Tibial nerve (tissue), 4 donors: ENCODE measurements at regions not wholly inside any gene's neighbourhood (a gene's known extent, or its start where the extent isn't known, plus 50 kb on each side); places are given as distances from the start of the nearest gene placed in this dataset.

Source experiments
- DNase-seq, 2 donors: peaks; one replicate each; pipeline ENCODE4 v3.0.0-alpha.2; 2019; ENCODE audit warnings: low spot score in 2 of 2
- H3K27ac ChIP-seq, 4 donors: fragments of 200-600 bp; sonication (generic) in 3 of 4; one replicate each; pipeline ENCODE4 v1.5.1; 2017 to 2019; ENCODE audit warnings: mild to moderate bottlenecking in 1 of 4
- H3K27me3 ChIP-seq, 2 donors: fragments of 200-600 bp; sonication (generic) in 1 of 2; one replicate each; pipeline versions ENCODE4 v1.5.1 to v1.6.0; 2017 to 2019
- H3K36me3 ChIP-seq, 3 donors: fragments of 200-600 bp; sonication (generic); one replicate each; pipeline ENCODE4 v1.5.1; 2018 to 2019
- H3K4me1 ChIP-seq, 4 donors: fragments of 200-600 bp; sonication (generic) in 3 of 4; one replicate each; pipeline ENCODE4 v1.5.1; 2017 to 2019
- H3K4me3 ChIP-seq, 4 donors: fragments of 200-600 bp; sonication (generic) in 3 of 4; one replicate each; pipeline ENCODE4 v1.5.1; 2017 to 2019; ENCODE audit warnings: mild to moderate bottlenecking in 1 of 4, moderate library complexity in 1 of 4
- H3K9me3 ChIP-seq, 4 donors: fragments of 200-600 bp; sonication (generic) in 3 of 4; one replicate each; pipeline ENCODE4 v1.5.1; 2017 to 2019
- EP300 ChIP-seq, 2 donors: sonication (generic); formaldehyde crosslinking; IDR thresholded peaks; one replicate each; pipeline ENCODE4 v1.6.1; 2017; ENCODE audit warnings: antibody characterized with exemption in 2 of 2, mild to moderate bottlenecking in 1 of 2
- POLR2A ChIP-seq, 2 donors: fragments of 450-650 bp; IDR thresholded peaks; one replicate each; pipeline ENCODE4 v1.6.1; 2017; ENCODE audit warnings: antibody characterized with exemption in 2 of 2, mild to moderate bottlenecking in 2 of 2, moderate library complexity in 2 of 2
- WGBS, 2 donors: methylation state at CpG; one replicate each; pipeline ENCODE4 v1.1.5; 2018; 5-methylcytosine and 5-hydroxymethylcytosine counted together
- TF ChIP-seq, protein P1 (sequence below), 5 experiments: fragments of 200-600 bp in 3 of 5; fragments of 450-650 bp in 2 of 5; sonication (generic) in 3 of 5; IDR thresholded peaks; one replicate each; pipeline ENCODE4 v1.5.1; 2016 to 2019; ENCODE audit warnings: antibody characterized with exemption in 5 of 5, mild to moderate bottlenecking in 3 of 5, moderate library complexity in 2 of 5

DNA sequence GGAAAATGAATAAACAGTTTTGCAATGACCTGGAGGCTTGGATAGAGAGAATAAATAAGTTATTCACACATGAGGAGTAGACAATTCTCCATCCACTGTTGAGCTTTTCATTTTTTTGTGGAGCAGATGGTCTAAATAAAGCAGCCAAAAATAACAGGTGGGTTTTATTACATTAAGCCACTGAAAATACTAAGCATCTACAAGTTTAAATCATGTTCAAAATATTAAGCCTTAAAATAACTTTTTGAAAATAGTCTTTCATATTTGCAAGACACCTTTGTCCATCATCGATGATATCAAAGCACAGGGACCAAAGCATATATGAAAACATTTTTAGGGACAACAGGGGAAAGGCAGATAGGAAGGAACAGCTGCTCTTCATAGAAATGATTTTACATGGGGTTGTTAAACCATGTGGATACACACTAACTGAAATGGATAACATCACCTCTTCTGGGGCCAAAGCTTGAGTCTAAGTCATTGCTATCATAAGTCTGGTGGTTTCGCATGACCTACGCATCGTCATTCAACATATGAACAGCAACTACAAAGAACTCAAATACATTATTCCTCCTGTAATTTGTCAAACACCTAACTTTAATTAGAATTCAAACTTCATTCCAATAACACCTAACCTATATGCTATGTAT, 197.6 kb upstream of the CHST9 start:
- no peak for DNase-seq
- TF ChIP-seq, protein P1, sequence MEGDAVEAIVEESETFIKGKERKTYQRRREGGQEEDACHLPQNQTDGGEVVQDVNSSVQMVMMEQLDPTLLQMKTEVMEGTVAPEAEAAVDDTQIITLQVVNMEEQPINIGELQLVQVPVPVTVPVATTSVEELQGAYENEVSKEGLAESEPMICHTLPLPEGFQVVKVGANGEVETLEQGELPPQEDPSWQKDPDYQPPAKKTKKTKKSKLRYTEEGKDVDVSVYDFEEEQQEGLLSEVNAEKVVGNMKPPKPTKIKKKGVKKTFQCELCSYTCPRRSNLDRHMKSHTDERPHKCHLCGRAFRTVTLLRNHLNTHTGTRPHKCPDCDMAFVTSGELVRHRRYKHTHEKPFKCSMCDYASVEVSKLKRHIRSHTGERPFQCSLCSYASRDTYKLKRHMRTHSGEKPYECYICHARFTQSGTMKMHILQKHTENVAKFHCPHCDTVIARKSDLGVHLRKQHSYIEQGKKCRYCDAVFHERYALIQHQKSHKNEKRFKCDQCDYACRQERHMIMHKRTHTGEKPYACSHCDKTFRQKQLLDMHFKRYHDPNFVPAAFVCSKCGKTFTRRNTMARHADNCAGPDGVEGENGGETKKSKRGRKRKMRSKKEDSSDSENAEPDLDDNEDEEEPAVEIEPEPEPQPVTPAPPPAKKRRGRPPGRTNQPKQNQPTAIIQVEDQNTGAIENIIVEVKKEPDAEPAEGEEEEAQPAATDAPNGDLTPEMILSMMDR (IDR thresholded peaks at IDR 0.05), result no peak
- TF ChIP-seq EP300 (IDR thresholded peaks at IDR 0.05) (no peak), POLR2A (IDR thresholded peaks at IDR 0.05) (no peak)
- no peaks in the 10 kb centered on the region for H3K4me1 ChIP-seq
- H3K27ac ChIP-seq, result no peak overlapping the region
- 75 to 81% methylated on average over 4 of the region's 4 CpGs for WGBS, 2 donors
- H3K36me3 ChIP-seq, result no peaks in the 10 kb centered on the region
- H3K4me3 ChIP-seq, result no peak overlapping the region
- no peaks in the 10 kb centered on the region for H3K9me3 ChIP-seq
- no peaks in the 10 kb centered on the region for H3K27me3 ChIP-seq

DNA sequence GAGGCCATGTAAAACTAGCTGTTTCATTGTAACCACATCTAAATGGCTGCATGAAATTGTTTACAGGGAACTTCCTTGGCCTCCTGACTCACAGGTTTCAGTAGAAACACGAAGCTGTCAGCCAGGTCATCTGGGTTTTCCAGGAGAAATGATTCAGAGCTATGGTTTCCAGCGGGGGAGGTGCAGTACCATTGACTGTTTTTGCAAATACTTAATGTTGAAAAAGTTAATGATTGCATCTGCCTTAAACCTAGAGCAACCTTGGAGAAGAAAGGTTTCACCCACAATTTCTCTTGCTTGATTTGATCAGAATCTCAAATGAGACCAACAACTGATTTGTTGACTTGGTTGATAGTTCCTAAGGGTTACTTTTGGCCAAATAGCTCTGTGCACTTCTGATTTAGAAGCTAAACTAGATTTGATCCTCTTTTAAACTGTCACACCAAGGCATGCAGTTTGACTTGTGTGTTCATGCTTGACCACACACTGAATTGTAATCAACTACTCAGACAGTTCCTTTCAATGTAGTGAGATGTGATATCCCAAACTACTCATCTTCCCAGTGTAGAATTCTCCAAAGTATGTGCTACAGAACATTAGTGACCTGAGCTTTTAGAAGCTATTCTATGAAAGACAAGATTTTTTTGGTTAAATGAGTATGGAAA, 193.5 kb upstream of the CHST9 start:
- H3K4me3 ChIP-seq, result no peak overlapping the region
- no peak for DNase-seq
- TF ChIP-seq POLR2A (IDR thresholded peaks at IDR 0.05) (no peak), EP300 (IDR thresholded peaks at IDR 0.05) (no peak)
- TF ChIP-seq, protein P1 (IDR thresholded peaks at IDR 0.05), result no peak
- no peaks in the 10 kb centered on the region for H3K9me3 ChIP-seq
- H3K27ac ChIP-seq, result no peak overlapping the region
- no peaks in the 10 kb centered on the region for H3K27me3 ChIP-seq
- WGBS, 2 donors, result 52 to 57% methylated on average over 2 of the region's 2 CpGs
- H3K36me3 ChIP-seq, result no peaks in the 10 kb centered on the region
- no peaks in the 10 kb centered on the region for H3K4me1 ChIP-seq

DNA sequence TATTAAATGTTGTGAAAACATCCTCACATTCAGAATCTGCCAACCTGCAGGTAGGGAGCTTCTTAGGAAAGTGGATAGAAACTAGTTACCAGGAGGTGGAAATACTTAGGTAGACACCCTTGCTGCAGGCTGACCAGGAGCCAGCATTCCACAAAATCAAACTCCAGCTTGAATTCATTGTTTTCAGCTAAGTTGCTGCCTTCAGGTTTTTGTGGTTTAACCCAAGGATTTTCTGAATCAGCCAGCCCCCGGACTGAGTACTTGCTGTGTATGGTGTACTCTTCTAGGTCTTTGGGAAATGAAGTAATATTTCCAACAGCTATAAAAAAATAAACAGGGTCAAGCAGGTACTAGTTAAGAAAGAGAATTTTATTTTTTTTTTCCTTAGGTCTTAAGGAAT, 192.1 kb upstream of the CHST9 start:
- Histone ChIP-seq H3K4me1 (no peaks in the 10 kb centered on the region), H3K4me3 (no peak overlapping the region), H3K27me3 (no peaks in the 10 kb centered on the region), H3K9me3 (no peaks in the 10 kb centered on the region), H3K36me3 (no peaks in the 10 kb centered on the region), H3K27ac (no peak overlapping the region)
- TF ChIP-seq EP300 (IDR thresholded peaks at IDR 0.05) (no peak), POLR2A (IDR thresholded peaks at IDR 0.05) (no peak)
- TF ChIP-seq, protein P1 (IDR thresholded peaks at IDR 0.05), result no peak
- no peak for DNase-seq
- 67 to 79% methylated on average over 1 of the region's 1 CpG for WGBS, 2 donors

DNA sequence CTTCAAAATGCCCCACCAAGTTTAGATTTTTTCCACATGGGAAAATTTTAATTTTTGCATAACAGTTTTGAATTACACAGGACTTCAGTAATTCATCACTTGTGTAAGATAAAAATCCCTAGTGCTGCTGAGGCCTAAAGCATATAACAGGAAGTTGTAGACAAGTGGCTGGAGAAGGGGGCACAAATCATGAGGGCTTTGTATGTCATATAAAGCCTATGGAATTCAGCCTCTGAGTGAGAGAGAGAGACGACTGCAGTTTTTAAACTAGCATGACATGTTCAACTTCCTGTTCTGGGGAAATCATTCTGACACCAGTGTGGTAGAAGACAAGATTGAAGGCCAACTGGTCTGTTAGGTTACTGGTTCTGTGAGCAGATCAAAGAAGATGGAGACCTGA, 187.3 kb upstream of the CHST9 start:
- DNase-seq, result no peak
- WGBS, 2 donors, result 23 to 31% methylated on average over 1 of the region's 1 CpG

DNA sequence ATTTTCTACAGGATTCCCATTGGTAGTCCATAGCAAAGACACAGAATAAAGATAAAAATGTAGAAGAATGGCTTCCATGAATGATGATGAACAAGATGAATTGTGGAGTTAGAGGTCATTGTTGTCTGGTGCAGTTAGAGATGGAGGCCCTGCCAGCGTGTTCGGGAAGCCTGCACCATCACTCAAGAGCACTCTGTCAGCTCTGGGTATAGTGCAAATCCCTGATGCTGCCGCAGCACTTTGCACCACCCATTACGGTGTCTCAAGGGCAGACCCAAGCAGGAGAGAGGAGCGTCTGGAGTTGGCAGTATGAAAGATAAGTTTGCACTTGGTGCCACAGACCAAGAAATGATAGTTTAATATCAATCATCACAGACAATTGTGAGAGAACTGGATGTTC, 181.6 kb upstream of the CHST9 start:
- no peak overlapping the region for H3K4me3 ChIP-seq
- no peaks in the 10 kb centered on the region for H3K27me3 ChIP-seq
- no peaks in the 10 kb centered on the region for H3K36me3 ChIP-seq
- no peaks in the 10 kb centered on the region for H3K9me3 ChIP-seq
- 90 to 95% methylated on average over 5 of the region's 5 CpGs for WGBS, 2 donors
- DNase-seq, result no peak
- no peaks in the 10 kb centered on the region for H3K4me1 ChIP-seq
- no peak overlapping the region for H3K27ac ChIP-seq
- TF ChIP-seq, protein P1 (IDR thresholded peaks at IDR 0.05), result no peak
- TF ChIP-seq EP300 (IDR thresholded peaks at IDR 0.05) (no peak), POLR2A (IDR thresholded peaks at IDR 0.05) (no peak)

More for the DNA sequence above, 187.3 kb upstream of the CHST9 start:
- Histone ChIP-seq H3K9me3 (no peaks in the 10 kb centered on the region), H3K36me3 (no peaks in the 10 kb centered on the region), H3K4me1 (no peaks in the 10 kb centered on the region), H3K27ac (no peak overlapping the region), H3K4me3 (no peak overlapping the region), H3K27me3 (no peaks in the 10 kb centered on the region)
- TF ChIP-seq POLR2A (IDR thresholded peaks at IDR 0.05) (no peak), EP300 (IDR thresholded peaks at IDR 0.05) (no peak)
- TF ChIP-seq, protein P1 (IDR thresholded peaks at IDR 0.05), result no peak
